ENCODE measurements at regions not wholly inside any gene's neighbourhood (a gene's known extent, or its start where the extent isn't known, plus 50 kb on each side); places are given as distances from the start of the nearest gene placed in this dataset.

DNA sequence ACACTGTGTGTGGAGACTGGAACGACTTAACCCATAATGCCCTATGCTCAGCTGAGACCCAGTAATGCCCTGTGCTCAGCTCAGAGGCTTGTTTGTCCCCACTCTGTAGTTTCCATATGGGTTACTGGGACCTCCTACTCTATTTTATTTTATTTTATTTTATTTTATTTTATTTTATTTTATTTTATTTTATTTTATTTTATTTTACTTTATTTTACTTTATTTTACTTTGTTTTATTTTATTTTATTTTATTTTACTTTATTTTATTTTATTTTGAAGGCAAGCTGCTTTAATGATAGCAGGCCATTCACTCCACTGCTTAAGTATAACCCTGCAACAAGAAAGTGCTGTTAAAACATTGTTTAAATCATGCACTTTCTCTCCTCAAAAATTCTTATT, 603.4 kb upstream of the JAG1 start:
- no peak for TF ChIP-seq GATA2 (IDR thresholded peaks at IDR 0.05; ENCODE audit: low read depth, low read length)
- no peak for TF ChIP-seq GATA3 (IDR thresholded peaks at IDR 0.05; ENCODE audit: low read depth, low read length)

Measured in SH-SY5Y (cell line).